OCI-LY7 (cell line): ENCODE measurements at regions not wholly inside any gene's neighbourhood (a gene's known extent, or its start where the extent isn't known, plus 50 kb on each side); places are given as distances from the start of the nearest gene placed in this dataset.

Experiments used
- BruUV-seq: library from RNA; stranded (reverse); fragments of 400-500 nt; replicated peaks from 2 replicates; lab custom pipeline; 2021; lab: Mats Ljungman, UMichigan
- CTCF ChIA-PET: fragments of 300-600 bp; sonication (Branson Sonifier 250); formaldehyde crosslinking; loops from one replicate; lab custom pipeline; 2022; ENCODE audit warnings: antibody characterized with exemption; ENCODE audit not compliant: unreplicated experiment; lab: Charles Lee
- POLR2A ChIA-PET: fragments of 300-600 bp; sonication (Branson Sonifier 250); formaldehyde crosslinking; loops from one replicate; lab custom pipeline; 2022; ENCODE audit warnings: antibody characterized with exemption; lab: Charles Lee
- DNase-seq: peaks from one replicate; pipeline ENCODE4 v3.0.0-alpha.2; 2015; ENCODE audit warnings: low spot score
- H2AFZ ChIP-seq: fragments of 200-600 bp; sonication (generic), shearing (Covaris generic); 2 replicates; pipeline ENCODE4 v1.6.1; 2014; ENCODE audit warnings: mild to moderate bottlenecking, antibody characterized with exemption, low read length, moderate library complexity
- H3K27ac ChIP-seq: fragments of 200-600 bp; sonication (generic); 2 replicates; pipeline ENCODE4 v1.5.1; 2014; ENCODE audit warnings: mixed run types, low read depth, mild to moderate bottlenecking, moderate library complexity, low read length, inconsistent platforms; ENCODE audit not compliant: poor library complexity, severe bottlenecking
- H3K36me3 ChIP-seq: fragments of 200-600 bp; sonication (generic); 2 replicates; pipeline ENCODE4 v1.6.1; 2014; ENCODE audit warnings: mild to moderate bottlenecking, antibody characterized with exemption, low read length, moderate library complexity, mixed read lengths; ENCODE audit not compliant: insufficient read depth
- H3K4me1 ChIP-seq: fragments of 200-600 bp; sonication (generic); 2 replicates; pipeline ENCODE4 v1.5.1; 2014; ENCODE audit warnings: mild to moderate bottlenecking, low read length; ENCODE audit not compliant: insufficient read depth, poor library complexity, severe bottlenecking
- H3K4me2 ChIP-seq: fragments of 200-600 bp; sonication (generic); 2 replicates; pipeline ENCODE4 v1.6.1; 2014; ENCODE audit warnings: mild to moderate bottlenecking, low read length
- H3K4me3 ChIP-seq: fragments of 200-600 bp; sonication (generic); 2 replicates; pipeline ENCODE4 v1.5.1; 2014; ENCODE audit warnings: mild to moderate bottlenecking, low read depth, low read length; ENCODE audit not compliant: poor library complexity, severe bottlenecking
- H3K79me2 ChIP-seq: fragments of 200-600 bp; sonication (generic); 2 replicates; pipeline ENCODE4 v1.6.1; 2016; ENCODE audit warnings: low read depth, mild to moderate bottlenecking, low read length, moderate library complexity, mixed read lengths; ENCODE audit not compliant: insufficient read depth
- H3K9me2 ChIP-seq: fragments of 200-600 bp; sonication (generic); 2 replicates; pipeline ENCODE4 v1.6.1; 2016; ENCODE audit warnings: mild to moderate bottlenecking, low read length, mixed read lengths; ENCODE audit not compliant: insufficient read depth
- H3K9me3 ChIP-seq: fragments of 200-600 bp; sonication (generic); 2 replicates; pipeline ENCODE4 v1.6.1; 2014; ENCODE audit warnings: mild to moderate bottlenecking, mixed run types, low read length, mixed read lengths
- H4K20me1 ChIP-seq: fragments of 200-600 bp; sonication (generic); 2 replicates; pipeline ENCODE4 v1.6.1; 2014; ENCODE audit warnings: mild to moderate bottlenecking, antibody characterized with exemption, low read length, moderate library complexity, mixed read lengths; ENCODE audit not compliant: insufficient read depth
- EZH2phosphoT487 ChIP-seq: fragments of 200-600 bp; sonication (generic); IDR thresholded peaks from 2 replicates; pipeline ENCODE4 v1.6.1; 2018; ENCODE audit warnings: low read depth, borderline replicate concordance, mild to moderate bottlenecking, mixed run types, antibody characterized with exemption, low read length, moderate library complexity, mixed read lengths
- intact Hi-C: fragments of 100-400 bp; cut with micrococcal nuclease; formaldehyde crosslinking; loops from one replicate; pipeline ENCODE4 v1.10.0; 2022; ENCODE audit not compliant: unreplicated experiment
- TF ChIP-seq, protein P1 (sequence below): fragments of 200-600 bp; sonication (generic); conservative IDR thresholded peaks from 2 replicates; pipeline ENCODE4 v1.5.1; 2014; ENCODE audit warnings: mild to moderate bottlenecking, antibody characterized with exemption, low read length, moderate library complexity, mixed read lengths

DNA sequence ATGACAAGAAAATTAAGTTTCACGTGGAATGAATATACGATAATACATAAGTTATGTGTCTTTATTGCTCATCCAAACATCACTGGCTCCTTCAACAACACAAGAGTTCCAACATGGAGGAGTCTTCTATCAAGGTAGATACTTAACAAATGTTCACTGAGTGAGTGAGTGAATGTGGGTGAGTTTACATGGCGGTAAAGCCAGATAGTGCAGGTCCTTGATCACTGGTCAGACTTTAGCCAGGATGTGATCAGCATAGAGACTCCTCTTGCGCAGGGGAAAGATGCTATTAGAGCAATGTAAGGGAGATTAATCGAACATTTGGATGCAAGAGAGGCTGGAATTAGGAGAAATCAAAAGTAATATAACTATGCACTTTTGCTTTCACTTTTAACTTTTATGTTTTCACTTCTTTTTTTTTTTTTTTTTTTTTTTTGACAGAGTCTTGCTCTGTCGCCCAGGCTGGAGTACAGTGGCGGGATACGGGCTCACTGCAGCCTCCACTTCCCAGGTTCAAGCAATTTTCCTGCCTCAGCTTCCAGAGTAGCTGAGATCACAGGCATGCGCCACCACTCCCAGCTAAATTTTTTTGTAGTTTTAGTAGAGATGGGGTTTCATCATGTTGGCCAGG, 249.0 kb upstream of the ID2 start:
- H3K27ac ChIP-seq: peak overlapping the region; percentile 28
- intact Hi-C loops: loop anchor here (5.0 kb wide), 1 partner anchor 89 kb away; no protein-coding TSS in a partner anchor

DNA sequence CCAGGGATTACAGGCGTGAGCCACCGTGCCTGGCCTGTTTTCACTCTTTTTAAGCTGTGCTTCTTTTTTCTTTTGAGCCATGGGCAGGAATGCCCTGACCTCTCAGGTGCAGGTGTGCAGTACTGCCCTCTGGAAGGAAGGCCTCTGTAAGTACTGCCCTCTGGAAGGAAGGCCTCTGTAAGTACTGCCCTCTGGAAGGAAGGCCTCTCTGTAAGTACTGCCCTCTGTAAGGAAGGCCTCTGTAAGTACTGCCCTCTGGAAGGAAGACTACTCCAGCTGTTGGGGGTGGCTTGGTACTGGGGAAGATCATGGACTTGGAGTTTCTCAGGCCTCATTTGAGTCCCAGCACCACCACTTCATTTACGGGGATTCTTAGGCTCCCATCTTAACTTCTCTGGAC, 248.5 kb upstream of the ID2 start:
- DNase-seq: no peak
- CTCF ChIA-PET: no interaction called here
- peak overlapping the region; percentile 51 for H3K4me2 ChIP-seq
- peak overlapping the region; percentile 22; the same call in 1 of the 2 replicates for H2AFZ ChIP-seq
- TF ChIP-seq, protein P1, sequence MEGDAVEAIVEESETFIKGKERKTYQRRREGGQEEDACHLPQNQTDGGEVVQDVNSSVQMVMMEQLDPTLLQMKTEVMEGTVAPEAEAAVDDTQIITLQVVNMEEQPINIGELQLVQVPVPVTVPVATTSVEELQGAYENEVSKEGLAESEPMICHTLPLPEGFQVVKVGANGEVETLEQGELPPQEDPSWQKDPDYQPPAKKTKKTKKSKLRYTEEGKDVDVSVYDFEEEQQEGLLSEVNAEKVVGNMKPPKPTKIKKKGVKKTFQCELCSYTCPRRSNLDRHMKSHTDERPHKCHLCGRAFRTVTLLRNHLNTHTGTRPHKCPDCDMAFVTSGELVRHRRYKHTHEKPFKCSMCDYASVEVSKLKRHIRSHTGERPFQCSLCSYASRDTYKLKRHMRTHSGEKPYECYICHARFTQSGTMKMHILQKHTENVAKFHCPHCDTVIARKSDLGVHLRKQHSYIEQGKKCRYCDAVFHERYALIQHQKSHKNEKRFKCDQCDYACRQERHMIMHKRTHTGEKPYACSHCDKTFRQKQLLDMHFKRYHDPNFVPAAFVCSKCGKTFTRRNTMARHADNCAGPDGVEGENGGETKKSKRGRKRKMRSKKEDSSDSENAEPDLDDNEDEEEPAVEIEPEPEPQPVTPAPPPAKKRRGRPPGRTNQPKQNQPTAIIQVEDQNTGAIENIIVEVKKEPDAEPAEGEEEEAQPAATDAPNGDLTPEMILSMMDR: no peak
- TF ChIP-seq EZH2phosphoT487: no peak
- H3K4me3 ChIP-seq: peak overlapping the region; percentile 36
- H3K4me1 ChIP-seq: peaks cover 56% of the 10 kb centered on the region
- intact Hi-C loops: loop anchor here (5.0 kb wide), 1 partner anchor 89 kb away; no protein-coding TSS in a partner anchor
- no peaks in the 10 kb centered on the region for H3K79me2 ChIP-seq
- no TSS peak for BruUV-seq
- peaks cover 13% of the 10 kb centered on the region for H3K36me3 ChIP-seq
- no peaks in the 10 kb centered on the region for H3K9me2 ChIP-seq
- H3K27ac ChIP-seq: no peak overlapping the region
- POLR2A ChIA-PET: interaction anchor here (0.5 to 1.6 kb wide), 8 partner anchors 11 to 1537 kb away, joined by 3 to 5 read pairs (median 3); no protein-coding TSS in a partner anchor
- no peaks in the 10 kb centered on the region for H3K9me3 ChIP-seq
- H4K20me1 ChIP-seq: no peaks in the 10 kb centered on the region

More for the DNA sequence above, 249.0 kb upstream of the ID2 start:
- no peak for TF ChIP-seq EZH2phosphoT487
- TF ChIP-seq, protein P1: no peak
- no peaks in the 10 kb centered on the region for H3K79me2 ChIP-seq
- peaks cover 13% of the 10 kb centered on the region for H3K36me3 ChIP-seq
- peak; percentile 38 for DNase-seq
- H3K4me1 ChIP-seq: peaks cover 55% of the 10 kb centered on the region
- no peaks in the 10 kb centered on the region for H3K9me2 ChIP-seq
- peak overlapping the region; percentile 51 for H3K4me2 ChIP-seq
- peak overlapping the region; percentile 56; the same call in 1 of the 2 replicates for H2AFZ ChIP-seq
- BruUV-seq: no TSS peak
- ChIA-PET CTCF (no interaction called here), POLR2A (interaction anchor here (0.5 to 1.6 kb wide), 6 partner anchors 12 to 1537 kb away, joined by 3 to 5 read pairs (median 4); no protein-coding TSS in a partner anchor)
- H3K9me3 ChIP-seq: no peaks in the 10 kb centered on the region
- H4K20me1 ChIP-seq: no peaks in the 10 kb centered on the region
- H3K4me3 ChIP-seq: peak overlapping the region; percentile 36

DNA sequence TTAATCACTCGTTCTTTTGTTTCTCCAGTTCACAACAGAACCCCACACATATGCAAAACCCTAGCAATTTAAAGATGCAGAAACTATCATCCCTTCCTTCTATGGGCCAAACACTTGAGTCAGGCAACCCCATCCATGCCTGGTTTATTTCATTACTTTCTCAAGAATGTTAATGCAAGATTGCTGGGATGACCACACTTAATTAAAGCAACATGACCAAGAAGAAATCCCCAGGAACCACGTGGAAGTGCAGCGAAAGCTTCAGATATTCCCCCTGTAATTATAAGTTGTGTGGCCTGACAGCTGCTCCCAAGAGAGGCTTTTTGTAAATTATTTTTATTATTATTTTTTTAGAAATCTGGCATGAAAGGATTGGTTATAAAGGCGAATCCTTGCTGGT, 246.2 kb upstream of the ID2 start:
- H3K27ac ChIP-seq: peak overlapping the region; percentile 60
- ChIA-PET POLR2A (interaction anchor here (0.6 to 1.2 kb wide), 2 partner anchors 13 to 207 kb away, joined by 3 to 4 read pairs; no protein-coding TSS in a partner anchor), CTCF (no interaction called here)
- H4K20me1 ChIP-seq: no peaks in the 10 kb centered on the region
- TF ChIP-seq EZH2phosphoT487: no peak
- TF ChIP-seq, protein P1: no peak
- peak overlapping the region; percentile 60; the same call in 1 of the 2 replicates for H2AFZ ChIP-seq
- H3K36me3 ChIP-seq: peaks cover 21% of the 10 kb centered on the region
- H3K79me2 ChIP-seq: no peaks in the 10 kb centered on the region
- H3K4me2 ChIP-seq: peak overlapping the region; percentile 64
- peaks cover 61% of the 10 kb centered on the region for H3K4me1 ChIP-seq
- no peaks in the 10 kb centered on the region for H3K9me3 ChIP-seq
- BruUV-seq: no TSS peak
- intact Hi-C loops: loop anchor here (5.0 kb wide), 1 partner anchor 198 kb away; no protein-coding TSS in a partner anchor
- peak overlapping the region; percentile 9 for H3K4me3 ChIP-seq
- H3K9me2 ChIP-seq: no peaks in the 10 kb centered on the region
- DNase-seq: no peak
